Jurkat, Clone E6-1 (cell line): ENCODE measurements at regions not wholly inside any gene's neighbourhood (a gene's known extent, or its start where the extent isn't known, plus 50 kb on each side); places are given as distances from the start of the nearest gene placed in this dataset.
"Not testable (repeated sequence)": the region's sequence is repeated elsewhere in the genome, so short reads cannot be mapped to it uniquely, and the experiment has no call there.

ENCODE experiments used
- DNase-seq: peaks from one replicate; pipeline ENCODE4 v3.0.0-alpha.2; 2011; ENCODE audit warnings: low read depth, low spot score
- H3K4me3 ChIP-seq: 2 replicates; pipeline ENCODE4 v1.5.1; 2011; ENCODE audit warnings: mild to moderate bottlenecking, low read length, control low read depth, moderate library complexity

DNA sequence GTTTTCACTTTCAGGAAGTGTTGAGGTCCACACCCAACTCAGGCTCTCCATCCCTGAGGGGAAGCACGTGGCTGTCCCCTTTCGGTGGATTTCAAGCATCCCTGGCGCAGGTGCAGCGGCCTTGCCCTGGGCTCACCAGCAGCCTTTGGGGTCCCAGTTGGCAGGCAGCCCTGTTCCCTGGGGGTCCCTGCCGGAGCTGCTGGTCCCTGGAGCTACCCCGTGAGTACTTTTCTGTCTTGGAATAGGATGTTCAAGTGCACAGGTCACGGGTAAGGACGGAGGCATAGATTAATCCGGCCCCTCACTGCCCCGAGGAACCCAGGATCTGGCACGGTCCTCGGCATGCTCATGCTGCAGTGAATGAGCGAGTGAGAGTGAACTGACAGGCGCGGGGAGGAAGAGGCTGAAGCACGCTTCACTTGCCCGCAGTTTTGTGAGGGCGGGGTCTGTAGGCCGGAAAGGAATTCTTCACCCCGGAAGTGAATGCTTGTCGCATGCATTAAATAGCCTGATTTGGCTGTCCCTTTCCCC is 117.2 kb upstream of the FAT1 start:
- no peak overlapping the region for H3K4me3 ChIP-seq
- DNase-seq = no peak

DNA sequence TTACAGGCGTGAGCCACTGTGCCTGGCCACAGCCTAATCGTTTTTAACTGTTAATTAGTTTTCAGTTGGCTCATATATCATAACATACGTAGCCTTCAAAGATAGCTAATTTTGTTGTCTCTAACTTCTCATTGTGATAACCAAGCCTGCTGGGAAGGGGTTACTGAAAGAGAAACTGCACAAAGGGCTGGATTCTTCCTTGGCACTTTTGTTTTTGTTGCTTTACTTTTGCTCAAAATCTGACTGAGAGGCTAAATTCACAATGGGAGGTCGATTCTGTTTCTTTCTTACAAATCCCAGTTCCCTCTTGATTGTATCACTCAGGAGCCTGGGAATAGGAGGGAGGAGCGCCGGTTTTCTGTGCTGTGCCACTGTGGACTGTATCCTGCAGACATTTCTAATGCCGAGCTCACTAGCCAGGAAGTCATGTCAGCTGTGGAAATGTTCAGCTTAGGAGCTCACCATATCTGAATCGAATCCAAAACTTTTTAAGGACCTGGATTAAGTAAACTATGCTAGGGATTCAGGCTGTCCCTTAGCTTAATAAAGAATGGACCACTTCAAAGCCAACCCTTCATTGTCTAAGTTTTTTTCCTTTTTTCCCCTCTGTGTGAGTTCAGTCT is 120.5 kb upstream of the FAT1 start:
- no peak overlapping the region for H3K4me3 ChIP-seq
- no peak for DNase-seq

- DNase-seq = no peak
Observed at GRCh38 chr4:186845137-186845842, 121.6 kb upstream of the FAT1 start.

DNA sequence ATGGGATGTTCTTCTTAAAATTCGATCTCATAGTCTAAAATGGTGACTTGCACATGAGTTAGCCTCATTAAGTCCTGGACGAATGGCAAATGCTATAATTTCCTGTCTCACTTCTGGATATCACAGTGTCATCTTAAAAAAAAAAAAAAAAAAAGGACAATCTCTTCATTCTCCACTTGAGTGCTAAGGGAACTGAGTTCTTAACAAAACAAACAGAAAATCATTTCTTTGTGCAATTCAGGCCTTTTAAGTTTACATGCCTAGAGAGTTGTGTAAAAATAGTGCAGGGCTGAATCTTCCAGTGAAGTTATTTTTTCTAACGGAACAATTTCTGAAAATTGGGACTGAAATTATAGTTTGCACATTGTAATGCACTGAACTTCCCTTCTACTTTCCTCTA is 122.8 kb upstream of the FAT1 start:
- DNase-seq = no peak
- H3K4me3 ChIP-seq = no peak overlapping the region

More at GRCh38 chr4:186845137-186845842, 121.6 kb upstream of the FAT1 start:
- no peak overlapping the region for H3K4me3 ChIP-seq

- not testable (repeated sequence) for DNase-seq, H3K4me3 ChIP-seq
Observed at GRCh38 chr4:186847429-186848131, 123.9 kb upstream of the FAT1 start.

DNA sequence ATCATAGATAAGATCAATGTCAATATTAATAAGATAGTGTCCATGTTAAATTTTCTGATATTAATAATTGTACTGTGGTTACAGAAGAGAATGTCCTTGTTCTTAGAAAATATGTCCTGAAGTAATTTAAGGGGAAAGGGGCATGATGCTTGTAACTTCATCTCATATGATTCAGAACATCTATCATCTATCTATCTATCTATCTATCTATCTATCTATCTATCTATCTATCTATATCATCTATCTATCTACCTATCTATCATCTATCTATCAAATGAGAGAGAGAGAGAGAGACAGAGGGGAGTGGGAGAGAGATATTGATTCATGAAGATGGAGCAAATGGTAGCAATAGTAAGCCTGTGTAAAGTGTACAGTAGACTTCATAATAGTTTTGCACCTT is 124.8 kb upstream of the FAT1 start:
- no peak for DNase-seq
- no peak overlapping the region for H3K4me3 ChIP-seq

GRCh38 chr4:186851291-186852072 is 127.8 kb upstream of the FAT1 start:
- no peak overlapping the region for H3K4me3 ChIP-seq

DNA sequence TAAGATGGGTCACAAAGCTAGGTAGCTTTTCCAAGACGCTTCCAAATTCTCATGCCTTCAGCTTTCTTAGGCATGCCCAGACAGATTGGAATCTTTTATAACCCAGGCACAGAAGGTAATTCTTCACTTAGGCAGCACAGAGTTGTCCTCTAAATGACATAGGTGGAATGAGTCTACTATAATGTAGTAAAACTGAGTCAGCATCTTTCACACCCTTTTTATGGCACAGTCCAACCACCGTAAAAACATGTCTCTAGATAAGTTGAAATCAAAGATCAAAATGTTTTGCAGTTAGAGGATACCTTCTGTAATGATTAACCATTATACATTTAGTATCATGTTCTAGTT is 128.4 kb upstream of the FAT1 start:
- H3K4me3 ChIP-seq = no peak overlapping the region
- DNase-seq = no peak

More at GRCh38 chr4:186851291-186852072, 127.8 kb upstream of the FAT1 start:
- no peak for DNase-seq

DNA sequence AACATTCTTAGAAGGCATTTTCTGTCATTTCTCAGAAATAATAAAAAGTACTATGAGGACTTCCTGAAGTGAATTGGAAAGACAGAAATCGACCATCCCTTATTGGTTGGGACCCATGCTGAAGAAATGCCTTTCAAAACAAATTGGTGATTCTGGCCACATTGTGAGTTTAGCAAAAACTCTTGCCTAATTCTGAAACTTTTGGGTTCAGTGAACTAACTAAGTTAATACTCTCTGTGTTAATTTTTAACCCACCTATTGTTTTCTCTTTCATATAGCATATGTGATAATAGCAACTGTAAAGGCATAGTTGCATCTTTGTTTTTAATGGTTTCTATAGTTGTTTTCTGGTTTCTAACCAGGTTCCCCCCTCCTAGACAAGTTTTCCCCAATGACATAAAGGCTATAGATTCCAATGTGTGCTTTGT is 129.3 kb upstream of the FAT1 start:
- H3K4me3 ChIP-seq = no peak overlapping the region
- DNase-seq = no peak

DNA sequence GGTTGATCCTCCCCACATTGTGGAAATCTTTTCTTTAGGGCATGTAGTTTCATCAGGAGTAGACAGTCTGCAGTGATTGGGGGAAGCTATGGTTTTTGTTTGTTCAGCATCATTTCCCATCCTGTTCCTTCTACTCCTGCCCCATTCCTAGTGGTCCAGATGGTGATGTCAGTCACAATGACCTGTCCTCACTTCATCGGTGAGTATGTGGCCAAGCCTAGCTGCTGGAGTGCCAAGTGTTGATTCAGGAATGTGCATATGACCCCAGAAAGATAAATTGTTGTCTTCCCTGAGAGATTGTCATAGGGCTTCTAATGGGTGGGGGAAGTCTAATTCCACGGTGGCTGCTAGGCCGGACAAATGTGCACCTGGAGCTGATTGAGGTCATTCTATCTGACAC is 130.6 kb upstream of the FAT1 start:
- no peak overlapping the region for H3K4me3 ChIP-seq
- no peak for DNase-seq

GRCh38 chr4:186855111-186855510 is 131.5 kb upstream of the FAT1 start:
- no peak overlapping the region for H3K4me3 ChIP-seq
- no peak for DNase-seq

DNA sequence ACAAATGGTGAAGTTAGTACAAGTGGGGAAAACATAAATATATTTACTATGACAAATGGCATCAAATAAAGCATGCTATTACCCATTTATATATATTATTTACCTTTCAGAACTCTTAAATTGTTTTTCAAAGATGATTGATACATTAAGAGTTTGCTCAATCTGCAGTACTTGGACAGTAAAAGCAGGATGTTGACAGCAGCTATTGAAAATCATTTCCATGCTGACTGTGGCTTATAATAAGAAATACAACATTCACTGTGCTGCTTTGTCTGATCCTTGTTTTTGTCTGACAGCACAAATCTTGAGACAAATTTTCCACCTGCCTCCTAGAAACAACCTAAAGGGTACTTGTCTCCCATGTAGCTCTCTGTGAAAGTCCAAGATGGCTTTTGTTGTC is 134.1 kb upstream of the FAT1 start:
- no peak overlapping the region for H3K4me3 ChIP-seq
- no peak for DNase-seq

DNA sequence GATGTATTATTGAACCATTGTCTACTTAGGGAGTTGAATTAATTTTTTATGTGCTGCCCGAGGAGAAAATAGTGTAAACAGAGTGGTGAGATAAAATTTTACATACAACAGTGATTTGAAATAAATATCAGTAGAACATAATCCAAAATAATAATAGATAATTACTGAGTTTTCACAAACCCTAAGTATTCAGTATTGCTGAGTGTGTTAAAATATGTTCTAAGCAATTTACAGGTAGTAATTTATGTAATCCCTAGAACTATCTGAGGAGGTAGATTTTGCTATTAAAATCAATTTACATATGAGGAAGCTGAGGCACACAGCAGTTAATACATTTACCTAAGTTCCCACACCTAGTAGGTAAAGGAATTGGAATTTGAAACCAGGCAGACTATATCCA is 134.7 kb upstream of the FAT1 start:
- no peak overlapping the region for H3K4me3 ChIP-seq
- DNase-seq = no peak

GRCh38 chr4:186859420-186859819 is 135.8 kb upstream of the FAT1 start:
- no peak overlapping the region for H3K4me3 ChIP-seq
- DNase-seq = no peak

- no peak for DNase-seq
- no peak overlapping the region for H3K4me3 ChIP-seq
Observed at GRCh38 chr4:186861317-186861716, 137.7 kb upstream of the FAT1 start.

GRCh38 chr4:186871856-186872255 is 148.2 kb upstream of the FAT1 start:
- no peak for DNase-seq
- no peak overlapping the region for H3K4me3 ChIP-seq

- H3K4me3 ChIP-seq, DNase-seq: not testable (repeated sequence)
Observed at GRCh38 chr4:186873095-186873494, 149.4 kb upstream of the FAT1 start.

- no peak for DNase-seq
- H3K4me3 ChIP-seq = no peak overlapping the region
Observed at GRCh38 chr4:186875476-186875875, 151.8 kb upstream of the FAT1 start.

DNA sequence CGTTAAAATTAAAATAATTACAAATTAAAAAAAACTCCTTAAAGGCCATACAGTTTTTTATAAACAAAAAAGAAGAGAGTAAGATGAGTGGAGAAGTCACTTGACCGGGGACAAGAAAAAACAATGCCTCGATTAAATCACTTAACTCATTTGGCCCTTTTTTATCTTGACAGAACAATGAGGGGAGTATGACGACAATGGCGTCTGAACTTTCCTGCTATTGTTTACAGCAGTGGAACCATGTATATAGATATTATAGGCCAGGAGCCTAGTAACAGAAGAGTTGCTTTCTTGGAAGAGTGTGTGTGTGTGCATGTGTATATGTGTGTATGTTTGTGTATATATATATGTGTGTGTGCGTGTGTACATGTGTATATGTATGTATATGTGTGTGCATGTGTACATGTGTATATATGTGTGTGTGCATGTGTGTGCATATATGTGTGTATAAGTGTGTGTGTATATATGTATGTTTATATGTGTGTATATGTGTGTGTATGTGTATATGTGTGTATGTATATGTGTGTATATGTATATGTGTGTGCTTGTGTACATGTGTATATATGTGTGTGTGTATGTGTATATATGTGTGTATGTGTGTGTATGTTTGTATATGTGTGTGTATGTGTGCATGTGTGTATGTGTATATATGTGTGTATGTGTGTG is 153.4 kb upstream of the FAT1 start:
- H3K4me3 ChIP-seq = no peak overlapping the region
- no peak for DNase-seq
